OCI-LY3 (cell line): ENCODE measurements at regions not wholly inside any gene's neighbourhood (a gene's known extent, or its start where the extent isn't known, plus 50 kb on each side); places are given as distances from the start of the nearest gene placed in this dataset.

ENCODE experiments used
- H2AFZ ChIP-seq: fragments of 200-600, 300-600 bp; shearing (Covaris generic); 2 replicates; pipeline ENCODE4 v1.6.0; 2014; ENCODE audit warnings: antibody characterized with exemption, low read depth, low read length
- H3K27ac ChIP-seq: fragments of 200-600, 300-600 bp; sonication (generic); 2 replicates; pipeline ENCODE4 v1.5.1; 2014; ENCODE audit warnings: mild to moderate bottlenecking, low read length, moderate library complexity, mixed read lengths
- H3K27me3 ChIP-seq: fragments of 200-600, 300-600 bp; sonication (generic); 2 replicates; pipeline ENCODE4 v1.6.1; 2014; ENCODE audit warnings: low read depth, low read length, mixed read lengths
- H3K36me3 ChIP-seq: fragments of 200-600, 300-600 bp; sonication (generic); replicated peaks from 2 replicates; pipeline ENCODE3; 2014; ENCODE audit warnings: low read depth, low read length, mixed read lengths
- H3K4me1 ChIP-seq: fragments of 300-600, 200-600 bp; sonication (generic); 2 replicates; pipeline ENCODE4 v1.6.1; 2014; ENCODE audit warnings: low read length, mixed read lengths
- H3K4me2 ChIP-seq: fragments of 200-600, 300-600 bp; sonication (generic); 2 replicates; pipeline ENCODE4 v1.6.1; 2014; ENCODE audit warnings: low read length, mixed read lengths
- H3K4me3 ChIP-seq: fragments of 300-600, 200-600 bp; sonication (generic); 2 replicates; pipeline ENCODE4 v1.5.1; 2014; ENCODE audit warnings: antibody characterized with exemption, mild to moderate bottlenecking, low read length, moderate library complexity
- H3K79me2 ChIP-seq: fragments of 300-600, 200-600 bp; shearing (Covaris generic); 2 replicates; pipeline ENCODE4 v1.6.1; 2014; ENCODE audit warnings: mild to moderate bottlenecking, low read length, mixed read lengths
- H3K9ac ChIP-seq: fragments of 300-600, 200-600 bp; shearing (Covaris generic); 2 replicates; pipeline ENCODE4 v1.6.0; 2014; ENCODE audit warnings: mild to moderate bottlenecking, low read length, moderate library complexity
- H3K9me3 ChIP-seq: fragments of 200-600, 300-600 bp; shearing (Covaris generic); 2 replicates; pipeline ENCODE4 v1.6.1; 2014; ENCODE audit warnings: low read length, mixed read lengths; ENCODE audit not compliant: insufficient read depth
- H4K20me1 ChIP-seq: fragments of 200-600, 300-600 bp; sonication (generic); 2 replicates; pipeline ENCODE4 v1.6.1; 2016; ENCODE audit warnings: low read length, mixed read lengths; ENCODE audit not compliant: insufficient read depth
- CTCF ChIP-seq: fragments of 200-600, 300-600 bp; sonication (generic); IDR thresholded peaks from 2 replicates; pipeline ENCODE4 v1.5.1; 2014; ENCODE audit warnings: antibody characterized with exemption, low read length, low read depth
- EZH2phosphoT487 ChIP-seq: fragments of 200-600 bp; shearing (Covaris generic); IDR thresholded peaks from 2 replicates; pipeline ENCODE4 v1.6.1; 2018; ENCODE audit warnings: antibody characterized with exemption, mixed run types, low read depth

DNA sequence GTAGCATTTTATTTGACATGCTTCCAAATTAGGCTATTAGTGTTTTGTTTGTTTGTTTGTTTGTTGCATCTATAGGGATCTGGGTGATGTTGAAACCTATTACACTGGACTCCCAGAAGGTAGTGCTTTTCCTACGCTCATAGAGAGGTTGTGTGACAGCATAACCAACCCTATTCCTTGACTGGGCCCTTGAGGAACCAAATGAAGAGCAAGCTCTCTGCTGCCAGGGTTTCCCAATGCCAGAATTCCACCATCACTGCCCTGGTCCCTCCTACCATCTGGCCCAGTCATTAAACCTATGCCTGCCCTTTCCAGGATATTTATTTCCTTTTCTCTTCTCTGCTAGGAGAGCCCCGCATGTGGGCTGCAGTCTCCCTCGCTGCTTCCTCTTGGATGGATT, 210.6 kb downstream of the IRS2 start:
- H3K4me1 ChIP-seq = no peaks in the 10 kb centered on the region
- H3K79me2 ChIP-seq = no peaks in the 10 kb centered on the region
- no peak overlapping the region for H3K4me3 ChIP-seq
- H4K20me1 ChIP-seq = no peaks in the 10 kb centered on the region
- H3K4me2 ChIP-seq = no peak overlapping the region
- H3K9ac ChIP-seq = no peak overlapping the region
- H3K27me3 ChIP-seq = no peaks in the 10 kb centered on the region
- no peak overlapping the region for H3K27ac ChIP-seq
- H3K9me3 ChIP-seq = no peaks in the 10 kb centered on the region
- no peaks in the 10 kb centered on the region for H3K36me3 ChIP-seq
- no peak overlapping the region for H2AFZ ChIP-seq
- TF ChIP-seq CTCF (no peak), EZH2phosphoT487 (no peak)

DNA sequence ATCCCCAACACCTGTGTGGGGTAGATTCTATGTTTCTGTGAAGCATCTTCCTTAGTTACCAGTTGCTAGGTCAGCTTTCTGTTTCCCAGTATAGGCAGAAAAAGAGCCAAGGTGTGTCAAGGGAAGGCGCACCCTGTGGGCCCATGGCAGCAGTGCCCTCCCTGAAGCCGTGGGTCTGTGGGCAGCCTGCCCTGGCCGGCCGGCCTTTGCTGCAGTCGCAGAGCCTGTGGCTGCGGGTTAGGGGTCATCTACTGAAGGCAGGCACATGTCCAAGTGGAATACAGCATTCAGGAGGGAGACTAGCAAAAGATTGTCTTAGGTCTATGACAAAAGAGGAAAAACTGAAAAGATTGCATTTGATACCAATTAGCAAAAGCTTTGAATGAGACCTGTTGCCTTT, 214.0 kb downstream of the IRS2 start:
- Histone ChIP-seq H3K4me1 (no peaks in the 10 kb centered on the region), H3K27me3 (no peaks in the 10 kb centered on the region), H3K9ac (no peak overlapping the region), H3K79me2 (no peaks in the 10 kb centered on the region), H3K27ac (no peak overlapping the region), H4K20me1 (no peaks in the 10 kb centered on the region), H2AFZ (no peak overlapping the region), H3K36me3 (no peaks in the 10 kb centered on the region), H3K4me3 (no peak overlapping the region), H3K4me2 (no peak overlapping the region), H3K9me3 (no peaks in the 10 kb centered on the region)
- TF ChIP-seq CTCF (no peak), EZH2phosphoT487 (no peak)

GRCh38 chr13:109569958-109570711, 216.2 kb downstream of the IRS2 start:
- Histone ChIP-seq H4K20me1 (no peaks in the 10 kb centered on the region), H3K4me1 (no peaks in the 10 kb centered on the region), H3K79me2 (no peaks in the 10 kb centered on the region), H3K27ac (no peak overlapping the region), H2AFZ (peak overlapping the region; percentile 18; the same call in 1 of the 2 replicates), H3K4me3 (no peak overlapping the region), H3K27me3 (no peaks in the 10 kb centered on the region), H3K9me3 (no peaks in the 10 kb centered on the region), H3K36me3 (no peaks in the 10 kb centered on the region), H3K9ac (no peak overlapping the region), H3K4me2 (peak overlapping the region; percentile 19)
- TF ChIP-seq EZH2phosphoT487 (no peak), CTCF (no peak)

GRCh38 chr13:109568339-109568818, 218.0 kb downstream of the IRS2 start:
- Histone ChIP-seq H3K4me1 (no peaks in the 10 kb centered on the region), H3K9me3 (no peaks in the 10 kb centered on the region), H4K20me1 (no peaks in the 10 kb centered on the region), H2AFZ (no peak overlapping the region), H3K27ac (no peak overlapping the region), H3K4me3 (no peak overlapping the region), H3K36me3 (no peaks in the 10 kb centered on the region), H3K79me2 (no peaks in the 10 kb centered on the region), H3K27me3 (no peaks in the 10 kb centered on the region), H3K4me2 (no peak overlapping the region), H3K9ac (no peak overlapping the region)
- TF ChIP-seq EZH2phosphoT487 = no peak
- TF ChIP-seq CTCF = no peak
